GM12864 (cell line): ENCODE measurements at regions not wholly inside any gene's neighbourhood (a gene's known extent, or its start where the extent isn't known, plus 50 kb on each side); places are given as distances from the start of the nearest gene placed in this dataset.

ENCODE experiments used
- DNase-seq: peaks from one replicate; pipeline ENCODE4 v3.0.0-alpha.2; 2011; ENCODE audit warnings: low read depth
- H3K4me3 ChIP-seq: 2 replicates; pipeline ENCODE4 v1.5.1; 2011; ENCODE audit warnings: mild to moderate bottlenecking, low read depth, low read length, control low read depth
- TF ChIP-seq, protein P1 (sequence below): IDR thresholded peaks from 2 replicates; pipeline ENCODE4 v1.5.1; 2011; ENCODE audit warnings: low read depth, mild to moderate bottlenecking, moderate library complexity, low read length, control low read depth, inconsistent platforms; ENCODE audit errors: missing control alignments

DNA sequence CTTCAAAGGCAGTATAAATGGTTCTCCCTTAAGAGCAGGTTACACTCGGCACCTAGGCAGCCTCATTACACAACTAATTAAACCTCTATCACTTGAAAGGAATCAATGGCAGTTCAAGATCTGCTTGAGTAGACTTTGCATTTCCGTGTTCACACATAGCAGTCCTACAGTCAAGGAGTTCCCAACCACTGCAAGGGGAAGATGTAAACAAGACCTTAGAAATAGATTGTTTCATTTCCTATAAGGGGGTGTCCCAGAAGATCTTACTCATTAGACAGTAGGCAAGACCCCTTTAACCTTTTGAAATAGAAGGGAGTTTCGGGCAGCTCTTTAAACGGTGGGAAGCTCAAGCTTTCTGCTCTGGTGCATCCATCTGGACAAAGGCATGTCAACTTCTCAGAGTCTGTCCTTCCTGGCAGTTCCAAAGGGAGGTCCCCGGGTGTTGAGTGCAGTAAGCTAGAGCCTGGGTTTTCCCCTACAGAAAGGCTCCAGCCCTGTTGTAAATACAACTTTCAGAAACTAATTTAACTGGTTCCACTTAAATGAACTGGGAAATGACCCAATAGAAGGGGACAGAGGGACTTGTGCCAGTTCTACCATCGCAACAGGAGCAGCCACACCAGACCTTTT lies 150.8 kb downstream of the RBMX2 start:
- DNase-seq: no peak
- TF ChIP-seq, protein P1, sequence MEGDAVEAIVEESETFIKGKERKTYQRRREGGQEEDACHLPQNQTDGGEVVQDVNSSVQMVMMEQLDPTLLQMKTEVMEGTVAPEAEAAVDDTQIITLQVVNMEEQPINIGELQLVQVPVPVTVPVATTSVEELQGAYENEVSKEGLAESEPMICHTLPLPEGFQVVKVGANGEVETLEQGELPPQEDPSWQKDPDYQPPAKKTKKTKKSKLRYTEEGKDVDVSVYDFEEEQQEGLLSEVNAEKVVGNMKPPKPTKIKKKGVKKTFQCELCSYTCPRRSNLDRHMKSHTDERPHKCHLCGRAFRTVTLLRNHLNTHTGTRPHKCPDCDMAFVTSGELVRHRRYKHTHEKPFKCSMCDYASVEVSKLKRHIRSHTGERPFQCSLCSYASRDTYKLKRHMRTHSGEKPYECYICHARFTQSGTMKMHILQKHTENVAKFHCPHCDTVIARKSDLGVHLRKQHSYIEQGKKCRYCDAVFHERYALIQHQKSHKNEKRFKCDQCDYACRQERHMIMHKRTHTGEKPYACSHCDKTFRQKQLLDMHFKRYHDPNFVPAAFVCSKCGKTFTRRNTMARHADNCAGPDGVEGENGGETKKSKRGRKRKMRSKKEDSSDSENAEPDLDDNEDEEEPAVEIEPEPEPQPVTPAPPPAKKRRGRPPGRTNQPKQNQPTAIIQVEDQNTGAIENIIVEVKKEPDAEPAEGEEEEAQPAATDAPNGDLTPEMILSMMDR: no peak
- H3K4me3 ChIP-seq: no peak overlapping the region

DNA sequence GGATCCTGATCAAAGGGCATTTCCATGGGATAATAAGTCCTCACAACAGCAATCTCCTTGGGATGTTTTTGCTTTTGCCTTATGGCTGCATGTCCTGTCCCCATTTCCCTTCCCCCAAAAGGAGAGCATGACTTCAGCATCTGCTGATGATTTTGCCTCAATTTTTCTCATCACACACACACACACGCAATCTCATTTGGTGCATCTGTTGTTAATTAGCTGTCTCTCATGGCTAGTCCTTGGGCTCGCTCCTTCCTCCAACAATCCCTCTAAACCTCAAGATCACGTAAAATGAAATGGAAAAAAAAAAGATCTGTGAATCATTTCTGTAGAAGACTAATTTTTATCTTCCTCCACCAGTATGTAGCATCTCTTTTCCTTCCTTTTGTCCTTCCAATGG lies 153.6 kb downstream of the RBMX2 start:
- no peak for DNase-seq
- TF ChIP-seq, protein P1: no peak
- no peak overlapping the region for H3K4me3 ChIP-seq

DNA sequence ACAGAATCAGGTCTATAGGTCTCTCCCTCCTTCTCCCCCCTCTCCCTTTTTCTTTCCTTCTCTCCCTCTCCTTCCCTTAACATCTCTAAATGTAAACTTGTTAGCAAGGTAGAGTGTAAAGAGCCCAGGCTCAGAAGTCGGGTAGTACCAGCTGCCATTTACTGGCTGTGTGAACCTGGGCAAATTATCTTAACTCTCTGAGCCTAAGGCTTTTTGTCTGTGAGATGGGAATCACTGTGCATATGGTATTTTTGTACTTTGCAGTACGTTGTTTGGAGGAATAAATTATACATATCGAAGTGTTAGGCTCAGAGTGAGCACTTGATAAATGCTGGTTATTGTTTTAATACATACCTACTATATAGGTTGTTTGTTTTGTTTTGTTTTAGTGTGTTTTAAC lies 154.0 kb downstream of the RBMX2 start:
- H3K4me3 ChIP-seq: no peak overlapping the region
- no peak for DNase-seq
- TF ChIP-seq, protein P1: no peak

DNA sequence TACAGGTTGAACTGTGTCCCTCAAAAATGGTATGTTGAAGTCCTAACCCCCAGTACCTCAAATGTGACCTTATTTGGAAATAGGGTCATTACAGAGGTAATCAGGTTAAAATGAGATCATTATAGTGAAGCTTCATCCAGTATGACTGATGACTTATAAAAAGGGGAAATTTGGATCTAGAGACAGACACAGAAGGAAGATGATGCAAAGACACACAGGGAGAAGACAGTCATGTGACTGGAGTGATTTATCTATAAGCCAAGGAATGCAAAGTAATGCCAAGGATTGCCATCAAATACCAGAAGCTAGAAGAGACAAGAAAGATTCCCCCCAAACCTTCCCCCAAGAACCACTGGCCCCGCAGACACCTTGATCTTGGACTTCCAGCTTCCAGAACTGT lies 155.2 kb downstream of the RBMX2 start:
- H3K4me3 ChIP-seq: no peak overlapping the region
- TF ChIP-seq, protein P1: no peak
- no peak for DNase-seq

DNA sequence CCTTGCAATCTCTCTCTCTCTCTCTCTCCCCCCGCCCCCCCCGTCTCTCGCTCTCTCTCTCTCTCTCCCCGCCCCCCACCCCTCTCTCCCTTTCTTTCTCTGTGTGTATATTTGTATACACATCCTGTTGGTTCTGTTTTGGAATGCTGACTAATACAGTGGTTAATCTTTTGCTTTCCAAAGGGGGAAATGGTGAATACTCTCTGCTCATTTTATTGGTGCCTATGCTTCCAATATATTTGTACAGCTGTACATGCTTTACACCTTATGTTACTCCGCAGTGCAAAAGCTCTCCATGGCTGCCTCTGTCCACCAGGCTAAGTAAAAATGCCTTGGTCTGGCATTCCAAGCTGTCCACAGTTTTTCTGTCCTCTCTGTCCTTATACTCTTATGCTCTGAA lies 158.8 kb downstream of the RBMX2 start:
- H3K4me3 ChIP-seq: no peak overlapping the region
- no peak for DNase-seq
- TF ChIP-seq, protein P1: no peak

DNA sequence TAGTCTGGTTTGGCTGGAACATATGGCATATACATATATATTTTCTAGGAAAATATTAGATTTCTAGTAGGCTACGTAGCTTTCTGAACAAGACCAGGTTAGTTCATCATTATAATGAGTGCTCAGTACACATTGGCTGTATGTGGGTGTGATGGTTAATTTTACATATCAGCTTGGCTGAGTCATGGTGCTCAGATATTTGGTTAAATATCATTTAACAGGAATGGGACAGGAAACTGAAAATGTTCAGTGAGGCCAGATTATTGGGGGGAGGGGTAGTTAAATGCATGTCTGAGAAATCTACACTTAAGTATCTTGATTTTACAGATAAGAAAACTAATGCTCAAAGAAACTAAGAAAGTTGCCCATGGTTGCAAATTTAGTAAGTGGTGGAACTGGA lies 160.1 kb downstream of the RBMX2 start:
- no peak for DNase-seq
- TF ChIP-seq, protein P1: no peak

DNA sequence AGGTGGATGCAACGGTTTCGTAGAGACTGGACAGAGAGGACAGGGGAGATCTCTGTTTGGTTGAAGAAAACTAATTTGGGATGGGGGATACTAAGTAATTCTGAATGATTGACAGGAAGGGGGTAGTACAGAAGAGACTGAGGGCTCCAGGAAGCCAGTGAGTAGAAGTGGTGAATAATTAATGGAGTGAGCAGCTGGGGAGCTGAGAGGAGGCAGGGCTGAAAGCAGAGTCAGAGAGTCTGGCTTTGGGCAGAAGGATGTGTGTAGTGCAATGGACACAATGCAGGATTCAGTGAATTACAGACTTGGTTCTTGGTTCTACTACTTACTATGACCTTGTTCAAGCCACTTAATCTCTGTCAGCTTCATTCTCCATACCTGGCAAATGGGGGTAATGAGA lies 161.7 kb downstream of the RBMX2 start:
- no peak overlapping the region for H3K4me3 ChIP-seq
- TF ChIP-seq, protein P1: no peak
- DNase-seq: no peak

More for the DNA sequence above, 160.1 kb downstream of the RBMX2 start:
- H3K4me3 ChIP-seq: no peak overlapping the region
